Stimulated activated CD8-positive, alpha-beta memory T cell treated with anti-CD3 and anti-CD28 coated beads, Interleukin-2, amount 100 ng/mL, for 48 hours (primary cell): ENCODE measurements at regions not wholly inside any gene's neighbourhood (a gene's known extent, or its start where the extent isn't known, plus 50 kb on each side); places are given as distances from the start of the nearest gene placed in this dataset.

Experiments
- DNase-seq, 2 donors: peaks; one replicate each; pipeline ENCODE4 v3.0.0-alpha.2; 2020; ENCODE audit warnings: low read depth in 2 of 2

DNA sequence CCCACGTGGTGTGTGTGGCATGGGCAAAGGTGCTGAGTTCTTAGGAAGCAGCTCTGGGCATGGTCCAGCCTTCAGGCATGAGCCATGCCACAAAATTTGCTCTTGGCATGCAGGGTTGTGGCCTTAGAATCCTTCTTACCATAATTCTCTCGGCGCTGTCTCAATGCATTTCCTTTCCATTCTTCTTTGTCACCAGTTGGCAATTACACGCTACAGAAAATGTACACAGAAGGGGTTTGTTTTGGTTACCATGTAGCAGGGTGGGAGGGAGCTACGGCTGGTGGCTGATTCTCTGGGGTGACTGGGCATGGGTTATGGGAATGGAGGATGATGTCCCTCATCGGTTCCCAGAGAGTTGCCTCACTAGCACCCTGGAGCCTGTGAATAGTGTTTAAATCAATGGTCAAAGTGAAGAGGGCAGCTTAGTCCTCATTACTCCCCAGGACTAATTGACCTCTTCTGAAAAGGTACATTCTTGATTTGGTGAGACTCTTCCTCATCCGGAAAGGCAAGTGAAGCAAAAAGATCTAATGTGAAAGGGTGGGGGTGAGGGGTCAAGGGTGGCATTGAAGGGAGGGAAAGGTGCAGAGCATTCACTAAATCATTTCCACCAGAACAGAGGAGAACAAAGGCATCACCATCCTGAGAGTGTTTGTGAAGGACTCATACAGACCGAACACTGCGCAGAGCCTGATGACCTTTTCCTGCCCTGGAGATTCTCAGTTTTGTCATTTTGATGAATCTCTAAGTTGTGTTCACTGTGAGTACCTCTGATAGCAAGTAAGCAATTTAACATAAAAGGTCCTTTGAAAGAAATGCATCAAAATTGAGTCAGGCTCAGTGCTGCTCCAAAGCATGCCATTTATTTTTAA, 199.8 kb upstream of the SFRP2 start:
- DNase-seq, result no peak

GRCh38 chr4:153987291-153987690, 198.4 kb upstream of the SFRP2 start:
- no peak for DNase-seq

DNA sequence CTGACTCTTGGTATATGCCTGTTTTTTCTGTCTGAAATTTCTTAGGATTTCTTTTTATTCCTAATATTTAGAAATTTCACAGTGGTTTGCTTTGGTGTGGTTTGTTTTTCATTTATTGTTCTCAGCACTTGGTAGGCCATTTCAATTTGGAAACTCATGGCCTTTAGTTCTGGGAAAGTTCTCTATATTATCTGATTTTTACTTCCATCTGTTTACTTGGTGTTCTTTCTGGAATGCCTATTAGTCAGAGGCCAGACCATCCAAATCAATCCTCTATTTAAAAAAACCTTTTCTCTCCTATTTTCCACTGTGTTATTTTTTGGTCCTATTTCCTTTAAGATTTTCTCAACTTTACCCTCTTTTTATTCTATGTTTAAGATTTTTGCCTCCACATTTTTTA, 188.1 kb upstream of the SFRP2 start:
- DNase-seq, result no peak

GRCh38 chr4:153974452-153974851, 185.6 kb upstream of the SFRP2 start:
- no peak for DNase-seq

GRCh38 chr4:153973942-153974341, 185.1 kb upstream of the SFRP2 start:
- DNase-seq, result no peak

- DNase-seq, result no peak
Observed at GRCh38 chr4:153971899-153972298, 183.0 kb upstream of the SFRP2 start.

- no peak for DNase-seq
Observed at GRCh38 chr4:153970169-153970568, 181.3 kb upstream of the SFRP2 start.

DNA sequence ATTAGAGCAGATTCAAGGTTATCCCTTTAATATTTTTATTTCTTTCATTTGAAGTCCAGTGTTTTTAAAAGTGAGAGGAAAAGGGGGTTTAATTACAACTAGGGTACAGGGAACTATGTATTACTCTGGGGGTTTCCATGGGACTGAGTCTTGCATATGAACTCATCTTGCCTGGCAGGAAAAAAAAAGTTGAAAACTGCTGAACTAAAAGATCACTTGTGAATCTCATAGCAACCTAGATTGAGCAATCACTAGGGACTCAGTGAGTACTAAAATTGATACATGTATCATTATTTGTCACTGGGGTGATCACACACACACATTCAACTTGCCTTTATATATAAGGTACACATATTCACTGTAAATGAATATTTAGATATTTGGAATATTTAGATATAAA, 180.7 kb upstream of the SFRP2 start:
- no peak for DNase-seq

DNA sequence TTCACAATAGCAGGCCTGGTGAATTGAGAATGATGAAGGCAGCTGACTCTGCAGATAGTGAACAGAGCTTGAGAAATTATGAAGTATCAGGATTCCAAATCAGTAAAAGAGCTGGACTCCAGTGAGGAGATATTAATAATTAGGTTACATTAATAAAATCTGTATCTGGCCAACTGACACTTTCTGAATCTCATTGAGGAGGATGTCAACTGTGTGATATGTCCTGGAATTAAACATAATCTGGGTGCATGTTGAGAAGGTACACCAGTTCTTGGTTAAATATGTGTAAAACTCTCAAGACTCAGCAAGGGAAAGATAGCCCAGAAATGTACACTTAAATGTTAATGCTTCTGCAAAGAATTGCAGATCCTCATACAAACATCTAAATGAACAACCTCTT, 177.8 kb upstream of the SFRP2 start:
- no peak for DNase-seq

DNA sequence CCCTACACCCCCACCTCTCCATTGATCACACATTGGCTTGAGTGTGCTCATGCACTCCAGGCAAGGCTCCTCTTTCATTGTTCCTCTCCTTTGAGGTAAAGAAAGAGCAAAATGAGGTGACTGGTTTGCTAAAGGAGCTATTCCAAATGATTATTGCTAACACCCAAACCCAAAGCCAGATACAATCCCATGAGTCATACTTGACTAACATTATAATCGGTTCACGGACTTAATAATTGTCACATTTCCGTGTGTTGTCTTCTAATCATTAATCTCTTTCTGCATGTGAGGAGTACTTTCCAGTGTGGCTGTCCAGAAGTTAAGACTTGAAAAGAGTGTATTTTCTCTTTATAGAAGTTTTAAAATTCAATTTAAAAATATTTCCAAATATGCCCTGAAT, 174.3 kb upstream of the SFRP2 start:
- no peak for DNase-seq

- no peak for DNase-seq
Observed at GRCh38 chr4:153962311-153963039, 173.6 kb upstream of the SFRP2 start.

DNA sequence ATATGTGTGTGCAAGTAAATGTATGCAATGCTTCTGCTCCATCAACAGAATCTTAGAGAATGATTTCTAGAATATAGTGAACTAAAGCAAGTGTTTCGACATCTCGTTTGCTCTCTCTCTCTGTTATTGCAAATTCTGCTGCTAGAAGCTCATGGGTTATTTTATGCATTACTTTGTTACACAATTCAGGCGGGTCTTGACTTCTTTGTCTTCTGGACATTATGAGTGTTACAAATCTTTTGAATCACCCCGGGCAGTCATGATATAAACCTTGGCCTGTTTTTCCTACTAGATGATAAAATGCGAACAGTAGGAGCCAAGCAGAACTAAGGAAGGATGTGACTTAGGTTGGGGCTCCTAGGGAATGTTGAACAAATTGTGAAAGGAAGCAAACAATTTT, 166.4 kb upstream of the SFRP2 start:
- DNase-seq, result no peak

DNA sequence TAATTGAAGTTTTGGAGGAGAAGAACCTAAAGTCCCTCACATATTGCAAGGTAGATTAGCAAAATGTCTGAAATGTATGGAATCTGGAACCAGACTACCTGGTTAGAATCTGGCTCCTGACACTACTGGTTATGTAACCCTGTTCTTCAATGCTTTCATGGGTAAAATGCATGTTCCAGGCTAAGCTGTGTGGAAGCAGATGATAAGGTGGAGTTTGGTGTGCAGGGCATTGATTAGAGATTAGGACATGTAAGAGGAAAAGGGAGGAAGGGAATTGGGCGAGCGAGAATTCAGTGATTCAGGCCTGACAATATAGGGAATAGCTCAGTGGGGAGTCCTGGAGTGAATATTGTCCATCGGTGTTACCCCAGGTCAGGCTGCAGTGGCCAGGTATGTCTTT, 165.8 kb upstream of the SFRP2 start:
- no peak for DNase-seq

- DNase-seq, result no peak
Observed at GRCh38 chr4:153950100-153950979, 161.5 kb upstream of the SFRP2 start.

DNA sequence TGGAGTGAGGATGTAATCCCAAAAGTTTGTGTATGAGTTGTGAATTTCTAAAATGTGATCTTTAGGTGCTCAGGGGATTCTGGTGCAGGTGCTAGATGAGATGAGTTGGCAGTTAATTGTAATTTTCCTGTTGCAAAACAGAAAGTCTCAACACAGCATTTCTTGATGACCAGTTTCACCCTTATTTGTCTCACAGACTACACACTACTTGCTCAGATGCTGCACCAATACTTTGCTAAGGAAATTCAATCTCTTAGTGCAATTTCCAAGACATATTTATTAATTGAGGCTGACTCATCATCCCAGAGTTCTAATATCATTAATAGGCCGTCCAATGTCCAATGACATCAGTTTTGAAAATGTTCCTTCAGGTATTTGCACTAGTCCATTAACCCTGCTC, 159.2 kb upstream of the SFRP2 start:
- DNase-seq, result no peak

DNA sequence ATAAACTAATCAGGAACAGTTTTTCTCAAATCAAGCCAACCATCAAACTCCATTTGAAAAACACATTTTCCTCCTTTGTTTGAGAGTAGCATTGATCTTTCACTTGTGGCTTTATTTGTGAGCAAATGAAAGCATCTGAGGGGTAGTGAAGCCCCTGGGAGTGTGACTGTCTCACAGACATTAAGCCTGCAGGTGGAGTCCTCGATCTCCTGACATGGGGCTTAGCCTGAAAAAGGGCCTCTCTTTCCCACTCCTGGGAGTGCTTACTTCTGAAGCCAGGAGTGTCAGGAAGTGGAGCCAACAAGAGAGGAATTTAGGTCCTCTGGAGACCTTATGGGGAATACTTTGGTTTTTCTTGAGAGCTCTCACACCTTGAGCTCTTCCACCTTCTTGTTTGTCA, 158.2 kb upstream of the SFRP2 start:
- no peak for DNase-seq

DNA sequence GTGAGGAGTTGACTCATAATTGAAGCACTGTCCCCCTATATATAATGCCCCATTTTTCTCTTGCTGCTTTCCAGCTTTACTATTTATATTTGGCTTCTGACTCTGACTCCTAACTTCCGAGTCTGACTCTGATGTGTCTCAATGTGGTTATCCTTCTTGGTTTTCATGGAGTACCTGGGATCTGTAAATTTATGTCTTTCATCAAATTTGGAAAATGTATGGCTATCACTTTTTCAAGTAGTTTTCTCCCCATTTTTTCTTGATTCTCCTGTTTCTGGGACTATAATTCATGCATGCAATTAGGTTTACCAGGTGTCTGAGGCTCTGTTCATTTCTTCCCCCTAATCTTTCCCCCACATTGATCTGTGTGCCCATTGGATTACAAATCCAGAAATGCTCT, 156.8 kb upstream of the SFRP2 start:
- DNase-seq, result no peak

GRCh38 chr4:153943738-153944415, 155.0 kb upstream of the SFRP2 start:
- no peak for DNase-seq

- DNase-seq, result no peak
Observed at GRCh38 chr4:153940916-153941315, 152.0 kb upstream of the SFRP2 start.

- DNase-seq, result no peak
Observed at GRCh38 chr4:153939570-153939969, 150.7 kb upstream of the SFRP2 start.

GRCh38 chr4:153938994-153939393, 150.1 kb upstream of the SFRP2 start:
- no peak for DNase-seq

GRCh38 chr4:153937289-153937688, 148.4 kb upstream of the SFRP2 start:
- DNase-seq, result no peak
